GM13977 (cell line): ENCODE measurements at regions not wholly inside any gene's neighbourhood (a gene's known extent, or its start where the extent isn't known, plus 50 kb on each side); places are given as distances from the start of the nearest gene placed in this dataset.

Experiments
- DNase-seq: peaks from one replicate; pipeline ENCODE4 v3.0.0; 2012; ENCODE audit warnings: low spot score
- in situ Hi-C: fragments of 300-500 bp; cut with MboI; formaldehyde crosslinking; loops from one replicate; pipeline ENCODE4 v1.12.0; 2022; ENCODE audit warnings: low sequenced_read_pairs, low pct_unique_long_range_greater_than_20kb, mixed read lengths, inconsistent platforms; ENCODE audit not compliant: unreplicated experiment
- TF ChIP-seq, protein P1 (sequence below): IDR thresholded peaks from 2 replicates; pipeline ENCODE4 v1.5.1; 2012; ENCODE audit warnings: mild to moderate bottlenecking, control low read depth; ENCODE audit not compliant: insufficient read depth; ENCODE audit errors: extremely low read depth, missing control alignments

DNA sequence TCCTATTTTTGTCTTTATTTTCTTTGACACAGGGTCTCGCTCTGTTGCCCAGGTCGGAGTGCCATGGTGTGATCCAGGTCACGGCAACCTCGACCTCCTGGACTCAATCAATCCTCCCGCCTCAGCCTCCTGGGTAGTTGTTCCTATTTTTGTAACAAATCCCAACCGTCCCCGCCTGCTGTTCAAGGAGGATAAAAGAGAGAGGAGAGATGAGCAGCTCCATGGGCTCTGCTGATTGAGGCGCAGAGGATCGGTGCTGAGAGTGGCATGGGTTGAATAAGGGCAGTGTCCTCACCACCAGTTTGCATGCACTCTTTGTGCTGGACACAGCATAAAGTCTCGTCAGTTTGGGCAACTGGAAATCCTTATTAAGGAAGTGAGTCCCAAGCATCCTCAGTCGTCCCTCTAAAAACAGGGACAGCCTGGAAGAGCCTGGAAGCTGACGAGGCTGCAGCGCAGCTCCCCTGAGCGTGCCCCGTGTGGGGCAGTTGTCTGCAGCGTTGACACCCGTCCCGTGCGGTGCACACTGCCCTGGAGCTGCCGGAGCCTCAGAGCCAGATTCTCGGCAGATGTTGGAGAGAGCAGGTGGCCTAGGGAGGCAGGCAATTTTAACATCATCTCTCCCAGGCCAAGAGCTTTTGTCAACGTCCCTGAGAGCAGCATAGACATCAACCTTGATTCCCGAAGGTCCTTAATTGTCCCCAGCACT lies 404.2 kb upstream of the RNF32 start:
- in situ Hi-C loops = no loop called here

DNA sequence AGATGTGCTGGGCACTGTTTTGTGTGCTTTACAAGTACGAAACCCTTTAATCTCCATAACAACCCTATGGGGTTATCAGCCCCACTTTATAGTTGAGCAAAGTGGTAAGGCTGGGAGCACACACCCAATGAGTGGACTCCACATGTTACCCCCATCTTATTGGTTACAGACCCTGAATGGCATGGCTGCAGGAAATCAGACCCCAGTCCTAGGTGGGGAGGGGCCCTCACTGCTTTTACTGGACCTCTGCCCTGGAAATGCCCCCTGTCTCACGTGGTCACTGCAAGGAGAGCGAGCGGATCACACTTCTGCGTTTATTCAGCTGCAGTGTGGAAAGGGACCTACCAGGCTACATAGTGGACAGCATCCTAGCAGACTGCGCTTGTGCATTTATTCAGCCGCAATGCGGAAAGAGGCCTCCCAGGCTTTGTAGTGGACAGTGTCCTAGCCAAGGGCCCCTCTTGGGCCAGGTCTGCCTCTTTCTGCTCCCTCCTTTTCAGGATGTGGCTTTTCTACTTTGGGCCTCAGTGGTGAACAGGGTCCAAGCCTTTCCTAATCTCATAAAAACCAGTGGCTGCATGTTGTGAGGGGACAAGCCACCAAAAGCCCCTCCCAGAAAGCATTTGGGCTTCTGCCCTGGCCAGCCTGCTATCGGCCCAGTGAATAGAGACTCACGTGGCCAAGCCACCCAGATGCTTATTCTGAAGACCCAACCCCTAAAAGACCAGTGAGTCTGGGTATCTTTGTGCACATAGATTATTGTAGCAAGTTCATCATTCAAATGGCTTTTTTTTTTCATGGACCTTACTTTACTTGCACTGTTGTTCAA lies 405.7 kb upstream of the RNF32 start:
- TF ChIP-seq, protein P1, sequence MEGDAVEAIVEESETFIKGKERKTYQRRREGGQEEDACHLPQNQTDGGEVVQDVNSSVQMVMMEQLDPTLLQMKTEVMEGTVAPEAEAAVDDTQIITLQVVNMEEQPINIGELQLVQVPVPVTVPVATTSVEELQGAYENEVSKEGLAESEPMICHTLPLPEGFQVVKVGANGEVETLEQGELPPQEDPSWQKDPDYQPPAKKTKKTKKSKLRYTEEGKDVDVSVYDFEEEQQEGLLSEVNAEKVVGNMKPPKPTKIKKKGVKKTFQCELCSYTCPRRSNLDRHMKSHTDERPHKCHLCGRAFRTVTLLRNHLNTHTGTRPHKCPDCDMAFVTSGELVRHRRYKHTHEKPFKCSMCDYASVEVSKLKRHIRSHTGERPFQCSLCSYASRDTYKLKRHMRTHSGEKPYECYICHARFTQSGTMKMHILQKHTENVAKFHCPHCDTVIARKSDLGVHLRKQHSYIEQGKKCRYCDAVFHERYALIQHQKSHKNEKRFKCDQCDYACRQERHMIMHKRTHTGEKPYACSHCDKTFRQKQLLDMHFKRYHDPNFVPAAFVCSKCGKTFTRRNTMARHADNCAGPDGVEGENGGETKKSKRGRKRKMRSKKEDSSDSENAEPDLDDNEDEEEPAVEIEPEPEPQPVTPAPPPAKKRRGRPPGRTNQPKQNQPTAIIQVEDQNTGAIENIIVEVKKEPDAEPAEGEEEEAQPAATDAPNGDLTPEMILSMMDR = no peak
- in situ Hi-C loops = no loop called here

More for the DNA sequence above, 404.2 kb upstream of the RNF32 start:
- no peak for DNase-seq
- TF ChIP-seq, protein P1 = no peak

DNA sequence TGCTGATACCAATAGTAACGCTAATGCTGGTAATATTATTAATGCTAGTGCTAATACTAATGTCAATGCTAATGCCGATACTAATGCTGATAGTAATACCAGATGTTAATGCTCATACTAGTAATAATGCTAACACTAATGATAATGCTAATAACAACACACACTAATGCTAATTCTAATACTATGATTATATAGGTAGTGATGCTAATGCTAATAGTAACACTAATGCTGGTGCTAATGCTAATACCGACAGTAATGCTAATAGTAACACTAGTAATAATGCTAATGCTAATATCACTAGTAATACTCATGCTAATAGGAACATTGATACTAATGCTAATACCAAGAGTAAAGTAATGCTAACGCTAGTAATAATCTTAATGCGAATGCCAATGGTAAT lies 406.4 kb upstream of the RNF32 start:
- DNase-seq = no peak
- in situ Hi-C loops = no loop called here
- TF ChIP-seq, protein P1 = no peak

More for the DNA sequence above, 405.7 kb upstream of the RNF32 start:
- DNase-seq = no peak

DNA sequence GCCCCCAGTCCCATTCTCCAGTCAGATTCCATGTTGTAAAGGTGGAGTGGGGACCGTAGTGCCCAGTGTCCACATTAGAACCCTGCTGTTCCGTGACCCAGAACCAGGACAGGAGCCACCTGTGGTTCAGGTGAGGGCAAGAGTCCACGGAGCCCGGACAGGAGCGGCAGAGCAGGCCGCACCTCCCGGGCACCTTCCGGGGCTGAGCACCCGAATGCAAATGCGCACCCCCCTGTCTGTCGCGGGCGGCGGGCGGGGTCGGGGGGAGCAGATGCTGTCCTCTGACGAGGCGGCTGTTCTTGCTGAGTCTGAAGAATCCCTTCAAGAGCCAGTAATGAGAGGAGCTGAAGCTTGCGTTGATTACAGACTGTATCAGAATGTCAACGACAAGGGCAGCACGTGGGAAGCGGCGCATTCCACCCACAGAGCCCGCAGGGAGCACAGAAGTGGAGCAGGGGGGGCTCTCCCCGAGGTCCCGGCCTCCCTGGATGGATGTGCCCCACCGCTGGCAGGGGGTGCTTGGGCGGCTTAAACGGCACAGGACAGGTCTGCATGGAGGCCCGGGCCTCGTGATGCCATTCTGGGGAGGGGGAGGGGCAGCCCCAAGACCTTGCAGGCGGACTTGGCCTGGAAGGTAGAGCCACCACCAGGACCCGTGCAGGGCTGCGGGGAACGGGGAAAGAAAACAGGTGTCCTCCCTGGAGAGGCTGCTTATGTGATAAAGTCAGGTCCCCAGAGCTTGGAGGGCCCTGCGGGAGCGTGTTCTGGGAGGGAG lies 407.5 kb upstream of the RNF32 start:
- TF ChIP-seq, protein P1 = no peak
- in situ Hi-C loops = no loop called here
- no peak for DNase-seq

DNA sequence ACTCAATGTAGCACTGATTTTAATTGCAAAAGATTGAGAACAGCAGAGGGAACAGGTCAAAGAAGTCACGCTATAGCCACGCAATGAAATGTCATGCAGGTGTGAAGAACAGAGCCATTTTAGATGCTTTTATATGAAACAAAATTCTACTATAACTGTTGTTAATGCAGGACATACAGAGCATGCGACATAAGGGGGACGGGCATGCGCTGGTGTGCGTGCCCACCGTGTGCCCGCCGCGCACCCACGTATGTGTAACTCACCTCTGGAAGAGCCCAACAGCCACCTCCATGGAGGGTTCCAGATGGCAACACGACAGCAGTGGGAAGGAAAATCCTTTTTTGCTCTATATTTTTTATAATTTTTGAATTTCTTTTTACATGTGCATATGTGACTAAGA lies 410.0 kb upstream of the RNF32 start:
- TF ChIP-seq, protein P1 = no peak
- no peak for DNase-seq
- in situ Hi-C loops = no loop called here

DNA sequence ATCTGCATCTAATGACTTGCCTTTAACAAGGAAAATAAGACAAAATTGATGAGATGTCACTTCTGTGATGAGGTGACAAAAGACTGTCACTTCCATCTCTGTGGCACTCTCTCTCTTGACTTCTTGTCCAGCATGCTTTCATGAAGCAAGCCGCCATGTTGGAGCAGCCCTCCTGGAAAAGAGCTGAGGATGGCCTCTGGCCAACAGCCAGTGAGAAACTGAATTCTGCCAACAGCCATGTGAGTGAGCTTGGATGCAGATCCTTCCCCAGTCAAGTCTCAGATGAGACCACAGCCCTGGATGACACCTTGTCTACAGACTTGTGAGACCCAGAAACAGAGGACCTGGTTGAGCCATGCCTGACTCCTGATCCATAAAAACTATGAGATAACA lies 412.6 kb upstream of the SHH start:
- in situ Hi-C loops = no loop called here
- TF ChIP-seq, protein P1 = no peak
- no peak for DNase-seq
